Mesendoderm (in vitro differentiated cells): ENCODE measurements at regions not wholly inside any gene's neighbourhood (a gene's known extent, or its start where the extent isn't known, plus 50 kb on each side); places are given as distances from the start of the nearest gene placed in this dataset.

Experiments used
- DNase-seq: peaks from one replicate; pipeline ENCODE4 v3.0.0; 2013
- H2AK5ac ChIP-seq: 2 replicates; pipeline ENCODE4 v1.6.1; 2013; ENCODE audit warnings: low read length, inconsistent platforms
- H2BK120ac ChIP-seq: 2 replicates; pipeline ENCODE4 v1.6.1; 2013; ENCODE audit warnings: low read depth, mild to moderate bottlenecking, low read length, moderate library complexity, mixed read lengths
- H2BK15ac ChIP-seq: replicated peaks from 2 replicates; pipeline ENCODE4 v1.6.1; 2013; ENCODE audit warnings: low read depth, mild to moderate bottlenecking, moderate library complexity
- H2BK5ac ChIP-seq: 2 replicates; pipeline ENCODE4 v1.6.1; 2013; ENCODE audit warnings: low read length, inconsistent platforms
- H3K18ac ChIP-seq: 2 replicates; pipeline ENCODE4 v1.6.1; 2013; ENCODE audit warnings: mild to moderate bottlenecking, low read length, mixed read lengths
- H3K23ac ChIP-seq: one replicate; pipeline ENCODE4 v1.6.1; 2013; ENCODE audit warnings: low read length
- H3K27ac ChIP-seq: 2 replicates; pipeline ENCODE4 v1.5.1; 2013; ENCODE audit warnings: low read depth, mild to moderate bottlenecking, inconsistent platforms, low read length, moderate library complexity
- H3K27me3 ChIP-seq: 2 replicates; pipeline ENCODE4 v1.6.1; 2013; ENCODE audit warnings: low read length, control low read depth, mild to moderate bottlenecking, inconsistent platforms; ENCODE audit not compliant: insufficient read depth, poor library complexity
- H3K36me3 ChIP-seq: 2 replicates; pipeline ENCODE4 v1.6.1; 2013; ENCODE audit warnings: low read length, inconsistent platforms; ENCODE audit not compliant: control insufficient read depth, insufficient read depth
- H3K4ac ChIP-seq: one replicate; pipeline ENCODE4 v1.6.1; 2013; ENCODE audit warnings: low read depth, mild to moderate bottlenecking, low read length, moderate library complexity
- H3K4me1 ChIP-seq: 2 replicates; pipeline ENCODE4 v1.6.1; 2013; ENCODE audit warnings: low read depth, low read length, inconsistent platforms; ENCODE audit not compliant: control insufficient read depth
- H3K4me2 ChIP-seq: 2 replicates; pipeline ENCODE4 v1.6.1; 2013; ENCODE audit warnings: low read length
- H3K4me3 ChIP-seq: 2 replicates; pipeline ENCODE4 v1.5.1; 2013; ENCODE audit warnings: mild to moderate bottlenecking, low read length
- H3K56ac ChIP-seq: one replicate; pipeline ENCODE4 v1.6.1; 2013; ENCODE audit warnings: low read length
- H3K79me1 ChIP-seq: 2 replicates; pipeline ENCODE4 v1.6.1; 2013; ENCODE audit warnings: low read length, inconsistent platforms
- H3K79me2 ChIP-seq: 2 replicates; pipeline ENCODE4 v1.6.1; 2013; ENCODE audit warnings: mild to moderate bottlenecking, low read length; ENCODE audit not compliant: control insufficient read depth, insufficient read depth
- H3K9ac ChIP-seq: 2 replicates; pipeline ENCODE4 v1.6.1; 2013; ENCODE audit warnings: low read length, inconsistent platforms
- H4K5ac ChIP-seq: one replicate; pipeline ENCODE4 v1.6.1; 2013; ENCODE audit warnings: low read length
- H4K8ac ChIP-seq: one replicate; pipeline ENCODE4 v1.6.1; 2013; ENCODE audit warnings: low read depth, mild to moderate bottlenecking, control low read depth, low read length, moderate library complexity
- WGBS: extraction: QIAGEN DNeasy Blood & Tissue Kit; methylation state at CpG from one replicate; pipeline ENCODE4 v1.1.7; 2013; ENCODE audit warnings: low lambda C conversion rate, missing lambda C conversion rate; ENCODE audit not compliant: insufficient coverage; ENCODE audit errors: extremely low coverage; 5-methylcytosine and 5-hydroxymethylcytosine counted together

GRCh38 chr21:40952551-40953323, 105.8 kb upstream of the DSCAM start:
- DNase-seq, result no peak
- no CpG with 5 or more reads among the region's 6 CpGs for WGBS
- Histone ChIP-seq H3K56ac (no peak overlapping the region), H3K4me2 (no peak overlapping the region), H2BK120ac (no peak overlapping the region), H3K27ac (no peak overlapping the region), H3K36me3 (no peaks in the 10 kb centered on the region), H3K23ac (no peak overlapping the region), H3K4ac (no peak overlapping the region), H3K9ac (no peak overlapping the region), H3K79me2 (no peaks in the 10 kb centered on the region), H3K79me1 (no peaks in the 10 kb centered on the region), H2BK15ac (no peak overlapping the region), H3K18ac (no peak overlapping the region), H4K8ac (no peak overlapping the region), H2AK5ac (no peak overlapping the region), H3K4me1 (no peaks in the 10 kb centered on the region), H2BK5ac (no peak overlapping the region), H4K5ac (no peak overlapping the region), H3K4me3 (no peak overlapping the region), H3K27me3 (no peaks in the 10 kb centered on the region)

- Histone ChIP-seq H3K36me3 (no peaks in the 10 kb centered on the region), H3K4me2 (no peak overlapping the region), H2BK120ac (no peak overlapping the region), H3K56ac (no peak overlapping the region), H2BK5ac (no peak overlapping the region), H4K5ac (no peak overlapping the region), H3K4me3 (no peak overlapping the region), H3K79me2 (no peaks in the 10 kb centered on the region), H3K23ac (no peak overlapping the region), H3K9ac (no peak overlapping the region), H2AK5ac (no peak overlapping the region), H4K8ac (no peak overlapping the region), H3K18ac (no peak overlapping the region), H2BK15ac (no peak overlapping the region), H3K4ac (no peak overlapping the region), H3K27ac (no peak overlapping the region), H3K4me1 (no peaks in the 10 kb centered on the region), H3K27me3 (no peaks in the 10 kb centered on the region), H3K79me1 (no peaks in the 10 kb centered on the region)
- no peak for DNase-seq
- WGBS, result no CpG with 5 or more reads among the region's 2 CpGs
These were observed 117.7 kb upstream of the DSCAM start for GRCh38 chr21:40964691-40965090.

- no CpG with 5 or more reads among the region's 3 CpGs for WGBS
- H3K23ac ChIP-seq, result no peak overlapping the region
- H3K27ac ChIP-seq, result no peak overlapping the region
- H4K5ac ChIP-seq, result no peak overlapping the region
- H3K18ac ChIP-seq, result no peak overlapping the region
- H3K9ac ChIP-seq, result no peak overlapping the region
- no peaks in the 10 kb centered on the region for H3K27me3 ChIP-seq
- H3K79me1 ChIP-seq, result no peaks in the 10 kb centered on the region
- no peak overlapping the region for H2BK15ac ChIP-seq
- no peak overlapping the region for H3K4me2 ChIP-seq
- no peak overlapping the region for H3K4ac ChIP-seq
- no peak overlapping the region for H2BK120ac ChIP-seq
- no peak overlapping the region for H2AK5ac ChIP-seq
- DNase-seq, result peak; percentile 68
- no peak overlapping the region for H4K8ac ChIP-seq
- H3K4me1 ChIP-seq, result no peaks in the 10 kb centered on the region
- H3K4me3 ChIP-seq, result no peak overlapping the region
- H3K79me2 ChIP-seq, result no peaks in the 10 kb centered on the region
- no peak overlapping the region for H3K56ac ChIP-seq
- no peak overlapping the region for H2BK5ac ChIP-seq
- H3K36me3 ChIP-seq, result no peaks in the 10 kb centered on the region
These were observed 120.8 kb upstream of the DSCAM start for GRCh38 chr21:40967771-40968170.

- Histone ChIP-seq H3K27ac (no peak overlapping the region), H3K4me2 (no peak overlapping the region)
- no CpG with 5 or more reads among the region's 2 CpGs for WGBS
These were observed 125.2 kb upstream of the DSCAM start for GRCh38 chr21:40972151-40972550.

GRCh38 chr21:40976198-40977109, 129.5 kb upstream of the DSCAM start:
- Histone ChIP-seq H4K8ac (no peak overlapping the region), H3K4ac (no peak overlapping the region), H3K27me3 (no peaks in the 10 kb centered on the region), H3K23ac (no peak overlapping the region), H3K56ac (no peak overlapping the region), H3K9ac (no peak overlapping the region), H3K79me1 (no peaks in the 10 kb centered on the region), H3K18ac (no peak overlapping the region), H3K27ac (no peak overlapping the region), H3K79me2 (no peaks in the 10 kb centered on the region), H2BK120ac (no peak overlapping the region), H3K4me1 (no peaks in the 10 kb centered on the region), H2AK5ac (no peak overlapping the region), H3K4me2 (no peak overlapping the region), H2BK5ac (no peak overlapping the region), H2BK15ac (no peak overlapping the region), H3K36me3 (no peaks in the 10 kb centered on the region), H4K5ac (no peak overlapping the region), H3K4me3 (no peak overlapping the region)
- no peak for DNase-seq

More at GRCh38 chr21:40972151-40972550, 125.2 kb upstream of the DSCAM start:
- Histone ChIP-seq H3K4ac (no peak overlapping the region), H2BK5ac (no peak overlapping the region), H3K56ac (no peak overlapping the region), H3K79me2 (no peaks in the 10 kb centered on the region), H3K79me1 (no peaks in the 10 kb centered on the region), H3K23ac (no peak overlapping the region), H3K18ac (no peak overlapping the region), H3K27me3 (no peaks in the 10 kb centered on the region), H4K5ac (no peak overlapping the region), H3K36me3 (no peaks in the 10 kb centered on the region), H2BK15ac (no peak overlapping the region), H3K9ac (no peak overlapping the region), H3K4me1 (no peaks in the 10 kb centered on the region), H4K8ac (no peak overlapping the region), H2AK5ac (no peak overlapping the region), H3K4me3 (no peak overlapping the region), H2BK120ac (no peak overlapping the region)
- no peak for DNase-seq
